H1 (cell line): ENCODE measurements at regions not wholly inside any gene's neighbourhood (a gene's known extent, or its start where the extent isn't known, plus 50 kb on each side); places are given as distances from the start of the nearest gene placed in this dataset.

Experiments
- ASH2L ChIP-seq: fragments of 200-600, 300-600 bp; sonication (generic); IDR thresholded peaks from one replicate; pipeline ENCODE4 v1.7.1; 2017; ENCODE audit warnings: low read length
- BACH1 ChIP-seq: IDR thresholded peaks from 2 replicates; pipeline ENCODE4 v1.6.1; 2012; ENCODE audit warnings: low read length, improper control_type of control experiment
- FOSL1 ChIP-seq: IDR thresholded peaks from 2 replicates; pipeline ENCODE4 v1.6.1; 2011; ENCODE audit warnings: mild to moderate bottlenecking, low read depth, low read length, moderate library complexity; ENCODE audit not compliant: insufficient read depth
- GTF2F1 ChIP-seq: IDR thresholded peaks from 2 replicates; pipeline ENCODE4 v1.6.1; 2012; ENCODE audit warnings: low read depth, low read length, improper control_type of control experiment, borderline replicate concordance
- PHF8 ChIP-seq: fragments of 200-600 bp; sonication (generic); conservative IDR thresholded peaks from 2 replicates; pipeline ENCODE4 v1.7.1; 2012; ENCODE audit warnings: low read depth, mild to moderate bottlenecking, inconsistent platforms, low read length, moderate library complexity
- SIX5 ChIP-seq: IDR thresholded peaks from 2 replicates; pipeline ENCODE4 v1.6.1; 2011; ENCODE audit warnings: mild to moderate bottlenecking, low read depth, low read length
- SRF ChIP-seq: IDR thresholded peaks from 2 replicates; pipeline ENCODE4 v1.6.1; 2011; ENCODE audit warnings: mild to moderate bottlenecking, low read depth, low read length, moderate library complexity
- SUZ12 ChIP-seq: fragments of 200-600 bp; sonication (generic); IDR thresholded peaks from 2 replicates; pipeline ENCODE4 v1.6.1; 2012; ENCODE audit warnings: mild to moderate bottlenecking, inconsistent platforms, low read length, moderate library complexity, mixed read lengths
- TCF12 ChIP-seq: IDR thresholded peaks from 2 replicates; pipeline ENCODE4 v1.6.1; 2011; ENCODE audit warnings: low read depth, mild to moderate bottlenecking, low read length

DNA sequence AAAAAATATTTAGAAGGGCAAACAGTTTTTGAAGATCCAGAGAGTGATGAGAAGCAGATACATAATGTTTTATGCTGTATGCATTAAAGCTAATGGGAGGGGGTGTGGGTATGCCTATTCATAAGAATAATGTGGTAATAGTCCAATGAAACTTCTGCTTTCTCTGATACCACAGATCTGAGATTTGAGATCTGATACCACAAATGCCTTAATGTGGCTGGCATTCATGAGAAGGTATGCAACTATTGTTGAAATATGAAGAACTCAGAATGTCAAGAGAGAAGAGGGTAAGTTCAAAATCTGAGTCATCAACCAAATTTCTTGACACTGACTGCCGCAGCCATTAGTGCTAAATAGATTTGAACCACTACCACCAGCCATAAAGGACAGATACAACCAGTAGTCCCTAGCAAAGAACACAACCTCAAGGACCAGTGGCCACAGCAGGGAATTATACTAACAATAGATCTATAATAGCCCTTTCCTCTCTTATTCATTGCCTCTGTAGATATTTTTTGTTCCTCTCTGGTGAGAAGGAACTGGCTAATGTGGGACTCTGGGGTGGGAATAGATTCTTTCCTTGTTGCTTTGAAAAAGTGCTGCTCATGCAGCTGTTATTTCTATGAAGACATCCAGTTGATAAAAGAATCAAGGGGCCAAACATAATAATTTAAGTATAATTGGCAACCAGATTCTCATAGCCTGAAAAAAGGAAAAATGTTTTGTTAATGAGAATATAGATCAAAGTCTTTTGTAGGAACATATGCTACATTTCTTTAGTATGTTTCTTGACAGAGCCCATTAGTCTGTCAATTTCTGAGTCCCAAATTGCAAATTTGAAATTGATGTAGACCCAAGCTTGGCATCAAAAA lies 256.5 kb upstream of the ZNF608 start (continued):
- no peak for TF ChIP-seq GTF2F1
- TF ChIP-seq SIX5: no peak
- no peak for TF ChIP-seq PHF8
- no peak for TF ChIP-seq SRF
- TF ChIP-seq TCF12: no peak
- TF ChIP-seq FOSL1: no peak
- TF ChIP-seq SUZ12: no peak
- no peak for TF ChIP-seq ASH2L
- TF ChIP-seq BACH1: no peak
- TF ChIP-seq, all 59 proteins: peak for 4
